Left ventricle myocardium inferior (tissue), 1 donor: ENCODE measurements at regions not wholly inside any gene's neighbourhood (a gene's known extent, or its start where the extent isn't known, plus 50 kb on each side); places are given as distances from the start of the nearest gene placed in this dataset.

Source experiments
- DNase-seq: peaks from one replicate; pipeline ENCODE4 v3.0.0-alpha.2; 2020
- H3K27ac ChIP-seq: fragments of 200-600 bp; replicated peaks from 2 replicates; pipeline ENCODE4 v1.8.0; 2021
- H3K27me3 ChIP-seq: fragments of 200-600 bp; 2 replicates; pipeline ENCODE4 v1.8.0; 2021; ENCODE audit warnings: low read depth
- H3K36me3 ChIP-seq: fragments of 200-600 bp; 2 replicates; pipeline ENCODE4 v1.8.0; 2021
- H3K4me1 ChIP-seq: fragments of 200-600 bp; 2 replicates; pipeline ENCODE4 v1.8.0; 2021
- H3K4me3 ChIP-seq: fragments of 200-600 bp; 2 replicates; pipeline ENCODE4 v1.8.0; 2021; ENCODE audit warnings: mild to moderate bottlenecking, moderate library complexity
- H3K9me3 ChIP-seq: fragments of 200-600 bp; replicated peaks from 2 replicates; pipeline ENCODE4 v1.8.0; 2021
- intact Hi-C: fragments of 100-400 bp; cut with micrococcal nuclease; formaldehyde crosslinking; loops from one replicate; pipeline ENCODE4 v1.11.0; 2022
- TF ChIP-seq, protein P1 (sequence below): fragments of 200-600 bp; IDR thresholded peaks from 2 replicates; pipeline ENCODE4 v1.8.0; 2021; ENCODE audit warnings: antibody characterized with exemption, mild to moderate bottlenecking, borderline replicate concordance
- donor health status: DM: no; HTN: yes; CAD: no; lungs with severe emphysema.

DNA sequence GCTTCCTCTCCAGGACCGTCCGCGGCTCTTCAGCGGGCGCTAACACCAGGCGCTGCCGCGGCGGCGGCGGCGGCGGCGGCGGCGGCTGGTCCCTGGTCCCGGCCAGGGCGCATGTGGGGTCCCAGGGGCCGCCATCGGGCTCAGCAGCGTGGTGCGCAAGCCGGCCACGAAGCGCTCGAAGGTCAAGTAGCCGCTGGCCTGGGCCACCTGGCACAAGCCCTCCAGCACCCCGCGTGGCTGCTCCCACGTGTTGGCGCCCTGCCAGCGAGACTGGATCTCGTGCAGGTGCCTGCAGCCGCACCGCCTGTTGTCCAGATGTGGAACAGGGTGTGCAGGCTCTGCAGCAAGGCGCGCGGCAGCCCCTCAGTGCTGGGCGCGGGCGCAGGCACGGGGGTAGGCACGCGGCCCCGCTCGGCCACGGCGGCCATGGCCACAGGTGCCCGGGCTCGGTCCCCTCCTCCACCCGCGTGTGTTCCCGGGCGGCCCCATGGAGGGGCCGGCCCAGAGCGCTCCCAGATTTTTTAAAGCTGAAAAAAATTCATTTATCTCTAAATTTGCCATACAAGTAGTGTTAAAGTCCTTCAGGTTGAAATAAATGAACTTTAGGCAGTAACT, 884.2 kb upstream of the ZNF722 start:
- TF ChIP-seq, protein P1, sequence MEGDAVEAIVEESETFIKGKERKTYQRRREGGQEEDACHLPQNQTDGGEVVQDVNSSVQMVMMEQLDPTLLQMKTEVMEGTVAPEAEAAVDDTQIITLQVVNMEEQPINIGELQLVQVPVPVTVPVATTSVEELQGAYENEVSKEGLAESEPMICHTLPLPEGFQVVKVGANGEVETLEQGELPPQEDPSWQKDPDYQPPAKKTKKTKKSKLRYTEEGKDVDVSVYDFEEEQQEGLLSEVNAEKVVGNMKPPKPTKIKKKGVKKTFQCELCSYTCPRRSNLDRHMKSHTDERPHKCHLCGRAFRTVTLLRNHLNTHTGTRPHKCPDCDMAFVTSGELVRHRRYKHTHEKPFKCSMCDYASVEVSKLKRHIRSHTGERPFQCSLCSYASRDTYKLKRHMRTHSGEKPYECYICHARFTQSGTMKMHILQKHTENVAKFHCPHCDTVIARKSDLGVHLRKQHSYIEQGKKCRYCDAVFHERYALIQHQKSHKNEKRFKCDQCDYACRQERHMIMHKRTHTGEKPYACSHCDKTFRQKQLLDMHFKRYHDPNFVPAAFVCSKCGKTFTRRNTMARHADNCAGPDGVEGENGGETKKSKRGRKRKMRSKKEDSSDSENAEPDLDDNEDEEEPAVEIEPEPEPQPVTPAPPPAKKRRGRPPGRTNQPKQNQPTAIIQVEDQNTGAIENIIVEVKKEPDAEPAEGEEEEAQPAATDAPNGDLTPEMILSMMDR, result no peak
- no peaks in the 10 kb centered on the region for H3K27me3 ChIP-seq
- H3K36me3 ChIP-seq, result no peaks in the 10 kb centered on the region
- no peak for DNase-seq
- peaks cover 78% of the 10 kb centered on the region for H3K9me3 ChIP-seq
- intact Hi-C loops, result no loop called here
- H3K4me1 ChIP-seq, result no peaks in the 10 kb centered on the region
- no peak overlapping the region for H3K27ac ChIP-seq
- H3K4me3 ChIP-seq, result no peak overlapping the region
